ENCODE measurements at regions not wholly inside any gene's neighbourhood (a gene's known extent, or its start where the extent isn't known, plus 50 kb on each side); places are given as distances from the start of the nearest gene placed in this dataset.

DNA sequence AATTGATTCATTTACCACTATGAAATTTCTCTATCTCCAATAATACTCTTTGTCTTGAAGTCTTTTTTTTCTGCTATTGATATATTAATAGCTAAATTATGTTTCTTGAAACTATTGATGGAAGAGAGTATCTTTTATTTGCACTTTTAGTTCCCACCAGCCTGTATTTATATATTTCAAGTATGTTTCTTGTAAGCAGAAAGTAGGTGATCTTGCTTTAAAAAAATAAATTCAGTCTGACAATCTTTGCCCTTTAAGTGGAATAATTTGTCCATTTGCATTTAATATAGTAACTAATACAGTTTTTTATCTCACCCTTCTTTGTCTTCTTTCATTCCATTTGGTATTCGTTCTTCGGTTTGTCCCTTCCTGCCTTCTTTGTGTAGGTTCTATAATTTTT, 790.5 kb downstream of the MCTP2 start:
- TF ChIP-seq, protein P1, sequence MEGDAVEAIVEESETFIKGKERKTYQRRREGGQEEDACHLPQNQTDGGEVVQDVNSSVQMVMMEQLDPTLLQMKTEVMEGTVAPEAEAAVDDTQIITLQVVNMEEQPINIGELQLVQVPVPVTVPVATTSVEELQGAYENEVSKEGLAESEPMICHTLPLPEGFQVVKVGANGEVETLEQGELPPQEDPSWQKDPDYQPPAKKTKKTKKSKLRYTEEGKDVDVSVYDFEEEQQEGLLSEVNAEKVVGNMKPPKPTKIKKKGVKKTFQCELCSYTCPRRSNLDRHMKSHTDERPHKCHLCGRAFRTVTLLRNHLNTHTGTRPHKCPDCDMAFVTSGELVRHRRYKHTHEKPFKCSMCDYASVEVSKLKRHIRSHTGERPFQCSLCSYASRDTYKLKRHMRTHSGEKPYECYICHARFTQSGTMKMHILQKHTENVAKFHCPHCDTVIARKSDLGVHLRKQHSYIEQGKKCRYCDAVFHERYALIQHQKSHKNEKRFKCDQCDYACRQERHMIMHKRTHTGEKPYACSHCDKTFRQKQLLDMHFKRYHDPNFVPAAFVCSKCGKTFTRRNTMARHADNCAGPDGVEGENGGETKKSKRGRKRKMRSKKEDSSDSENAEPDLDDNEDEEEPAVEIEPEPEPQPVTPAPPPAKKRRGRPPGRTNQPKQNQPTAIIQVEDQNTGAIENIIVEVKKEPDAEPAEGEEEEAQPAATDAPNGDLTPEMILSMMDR (IDR thresholded peaks at IDR 0.05; ENCODE audit: borderline replicate concordance, extremely low read depth, low read length, poor library complexity, severe bottlenecking): no peak
- no peak for TF ChIP-seq EZH2 (IDR thresholded peaks at IDR 0.05; ENCODE audit: borderline replicate concordance, low read depth, low read length, severe bottlenecking)
